NT2/D1 (cell line): ENCODE measurements at regions not wholly inside any gene's neighbourhood (a gene's known extent, or its start where the extent isn't known, plus 50 kb on each side); places are given as distances from the start of the nearest gene placed in this dataset.

Source experiments
- DNase-seq: peaks from one replicate; pipeline ENCODE4 v3.0.0-alpha.2; 2011; ENCODE audit warnings: low read depth, low spot score
- H3K27me3 ChIP-seq: 2 replicates; pipeline ENCODE4 v1.6.0; 2011; ENCODE audit warnings: mild to moderate bottlenecking; ENCODE audit not compliant: insufficient read length, insufficient read depth
- H3K36me3 ChIP-seq: 2 replicates; pipeline ENCODE4 v1.6.1; 2011; ENCODE audit warnings: mild to moderate bottlenecking, low read length, mixed read lengths; ENCODE audit not compliant: insufficient read depth, insufficient read length
- H3K4me1 ChIP-seq: 2 replicates; pipeline ENCODE4 v1.5.1; 2011; ENCODE audit not compliant: insufficient read depth, insufficient read length
- H3K4me3 ChIP-seq: 2 replicates; pipeline ENCODE4 v1.5.1; 2011; ENCODE audit warnings: low read depth; ENCODE audit not compliant: insufficient read length
- H3K9ac ChIP-seq: 2 replicates; pipeline ENCODE4 v1.6.0; 2011; ENCODE audit warnings: low read depth; ENCODE audit not compliant: insufficient read length
- H3K9me3 ChIP-seq: 2 replicates; pipeline ENCODE4 v1.5.1; 2011; ENCODE audit warnings: mild to moderate bottlenecking, low read length; ENCODE audit not compliant: insufficient read depth
- SUZ12 ChIP-seq: IDR thresholded peaks from 2 replicates; pipeline ENCODE4 v1.6.1; 2011; ENCODE audit not compliant: insufficient read length, insufficient read depth; ENCODE audit errors: extremely low read depth
- YY1 ChIP-seq: IDR thresholded peaks from 2 replicates; pipeline ENCODE4 v1.6.1; 2011; ENCODE audit not compliant: insufficient read length, insufficient read depth
- ZNF274 ChIP-seq: IDR thresholded peaks from 2 replicates; pipeline ENCODE4 v1.6.1; 2011; ENCODE audit warnings: mild to moderate bottlenecking, low read depth, low read length

DNA sequence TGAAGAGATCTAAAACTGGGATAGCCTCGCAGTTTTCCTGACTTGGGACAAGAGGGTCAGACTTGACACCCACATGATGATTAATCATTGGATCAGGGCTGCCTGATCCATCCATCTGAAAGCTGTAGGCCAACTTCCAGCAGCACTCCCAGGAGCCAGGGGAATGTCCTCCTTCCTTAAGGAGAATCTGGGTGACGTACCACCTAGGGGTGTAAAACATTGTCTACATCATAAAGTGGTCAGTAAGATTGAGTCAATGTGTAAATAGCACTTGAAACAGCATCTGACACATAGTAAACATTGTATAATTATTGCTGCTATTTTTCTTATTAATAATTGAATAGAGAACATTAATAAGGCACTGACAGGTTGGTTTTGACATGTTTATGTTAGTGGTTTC, 392.8 kb downstream of the JRKL start:
- H3K36me3 ChIP-seq = no peaks in the 10 kb centered on the region
- TF ChIP-seq SUZ12 (no peak), YY1 (no peak), ZNF274 (no peak)
- no peak for DNase-seq
- H3K4me3 ChIP-seq = no peak overlapping the region
- H3K9me3 ChIP-seq = no peaks in the 10 kb centered on the region
- no peak overlapping the region for H3K9ac ChIP-seq
- no peaks in the 10 kb centered on the region for H3K4me1 ChIP-seq
- no peaks in the 10 kb centered on the region for H3K27me3 ChIP-seq

DNA sequence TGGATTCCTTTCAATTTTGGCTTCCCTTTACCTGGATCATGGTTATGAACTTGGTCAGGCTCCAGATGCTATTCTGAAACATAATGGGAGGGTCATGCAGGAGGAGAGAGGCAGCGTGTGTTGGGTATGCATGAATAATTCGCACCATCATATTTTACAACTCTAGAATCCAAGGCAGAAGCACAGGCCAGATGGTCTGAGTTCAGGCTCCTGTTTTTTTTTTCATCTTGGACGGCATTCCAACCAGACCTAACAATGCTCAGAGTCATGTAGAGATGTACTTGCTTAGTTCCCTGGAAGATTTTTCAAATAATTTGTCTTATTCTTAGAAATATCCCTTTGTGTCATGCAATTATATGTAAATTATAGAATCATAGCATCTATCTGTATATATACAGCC, 393.5 kb downstream of the JRKL start:
- TF ChIP-seq ZNF274 (no peak), YY1 (no peak), SUZ12 (no peak)
- H3K4me1 ChIP-seq = no peaks in the 10 kb centered on the region
- no peaks in the 10 kb centered on the region for H3K27me3 ChIP-seq
- DNase-seq = no peak
- H3K36me3 ChIP-seq = no peaks in the 10 kb centered on the region
- H3K4me3 ChIP-seq = no peak overlapping the region
- H3K9me3 ChIP-seq = no peaks in the 10 kb centered on the region
- H3K9ac ChIP-seq = no peak overlapping the region

DNA sequence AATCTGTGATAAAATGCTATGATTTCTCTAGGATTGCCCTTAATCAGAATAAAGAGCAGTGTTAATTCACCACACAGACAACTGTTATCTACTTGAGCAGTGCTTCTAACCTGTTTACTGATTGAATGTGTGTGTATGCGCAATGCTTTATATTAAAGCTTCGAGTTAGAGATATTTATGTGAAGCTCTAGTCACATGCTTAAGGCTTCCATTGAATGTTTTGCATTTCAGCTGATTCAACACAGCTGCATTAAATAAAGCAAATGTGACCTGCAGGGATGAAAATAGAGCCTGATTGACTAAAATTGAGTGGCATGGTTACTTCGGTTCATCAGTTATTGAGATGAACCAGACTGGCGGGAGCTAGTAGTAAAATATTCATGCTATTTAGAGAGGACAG, 395.3 kb downstream of the JRKL start:
- TF ChIP-seq ZNF274 (no peak), SUZ12 (no peak), YY1 (no peak)
- Histone ChIP-seq H3K27me3 (no peaks in the 10 kb centered on the region), H3K9me3 (no peaks in the 10 kb centered on the region), H3K36me3 (no peaks in the 10 kb centered on the region), H3K4me3 (no peak overlapping the region), H3K9ac (no peak overlapping the region), H3K4me1 (no peaks in the 10 kb centered on the region)
- no peak for DNase-seq

DNA sequence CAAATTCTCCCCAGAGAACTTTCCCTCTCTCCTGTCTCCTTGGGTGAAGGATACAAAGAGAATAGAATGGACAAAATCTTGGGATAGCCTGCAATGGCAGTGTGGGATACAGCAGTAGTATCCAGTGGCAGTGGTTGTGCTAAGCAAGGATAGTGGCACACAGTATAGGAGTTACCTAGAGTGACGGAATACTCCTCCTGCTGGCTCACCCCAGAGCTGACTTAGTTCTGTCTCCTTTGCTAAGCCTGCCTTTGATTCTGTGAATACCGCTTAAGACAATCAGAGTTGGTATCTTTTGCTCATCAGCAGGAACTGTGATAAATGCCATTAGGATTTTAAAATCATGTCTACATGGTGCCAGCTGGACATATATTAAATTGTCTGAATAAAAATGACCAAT, 404.3 kb downstream of the JRKL start:
- Histone ChIP-seq H3K9me3 (no peaks in the 10 kb centered on the region), H3K9ac (no peak overlapping the region), H3K4me3 (no peak overlapping the region), H3K27me3 (no peaks in the 10 kb centered on the region), H3K4me1 (no peaks in the 10 kb centered on the region), H3K36me3 (no peaks in the 10 kb centered on the region)
- no peak for TF ChIP-seq ZNF274
- TF ChIP-seq YY1 = no peak
- TF ChIP-seq SUZ12 = no peak
- no peak for DNase-seq

DNA sequence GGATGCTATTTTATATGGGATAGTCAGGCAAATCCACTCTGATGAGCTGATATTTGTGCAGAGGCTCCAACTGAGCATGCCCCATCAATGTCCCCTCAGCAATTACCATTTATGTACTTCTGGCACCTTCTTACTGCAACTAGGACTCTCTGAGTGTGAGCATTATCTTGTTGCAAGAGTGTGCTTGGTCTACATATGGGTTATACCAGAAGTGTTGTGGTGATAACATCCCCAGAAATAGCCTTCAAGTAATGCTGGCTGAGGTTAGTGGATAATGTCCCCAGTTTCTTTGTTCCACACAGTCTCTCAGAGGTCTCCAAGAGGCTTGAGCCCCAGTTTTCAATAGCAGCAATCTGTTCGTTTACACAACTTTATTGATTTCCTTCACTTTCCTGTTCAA, 408.6 kb downstream of the JRKL start:
- H3K36me3 ChIP-seq = no peaks in the 10 kb centered on the region
- no peak overlapping the region for H3K4me3 ChIP-seq
- DNase-seq = no peak
- no peak for TF ChIP-seq YY1
- TF ChIP-seq SUZ12 = no peak
- TF ChIP-seq ZNF274 = no peak
- H3K9me3 ChIP-seq = no peaks in the 10 kb centered on the region
- H3K9ac ChIP-seq = no peak overlapping the region
- no peaks in the 10 kb centered on the region for H3K27me3 ChIP-seq
- no peaks in the 10 kb centered on the region for H3K4me1 ChIP-seq

DNA sequence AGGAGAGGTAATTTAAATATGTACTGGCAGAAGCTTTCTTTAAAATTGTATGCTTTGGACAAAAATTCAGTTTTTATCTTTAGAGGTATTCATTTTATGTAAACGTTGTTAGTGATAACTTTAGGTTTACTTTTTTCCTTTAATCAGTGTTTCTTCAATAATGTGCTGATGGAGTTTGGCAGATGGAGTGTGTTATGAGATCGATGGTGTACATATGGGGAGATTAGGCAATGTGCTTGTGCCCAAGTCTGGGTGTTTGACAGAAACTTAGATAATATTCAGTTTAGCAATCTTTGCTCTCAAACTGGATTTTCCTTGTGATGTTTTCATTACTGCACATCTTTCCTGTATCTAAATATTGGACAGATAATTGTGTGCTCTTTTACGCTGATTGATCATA, 425.4 kb downstream of the JRKL start:
- no peaks in the 10 kb centered on the region for H3K4me1 ChIP-seq
- DNase-seq = no peak
- no peak for TF ChIP-seq ZNF274
- no peak for TF ChIP-seq YY1
- TF ChIP-seq SUZ12 = no peak
- no peaks in the 10 kb centered on the region for H3K36me3 ChIP-seq
- no peaks in the 10 kb centered on the region for H3K27me3 ChIP-seq
- H3K9me3 ChIP-seq = no peaks in the 10 kb centered on the region
- H3K9ac ChIP-seq = no peak overlapping the region
- no peak overlapping the region for H3K4me3 ChIP-seq

DNA sequence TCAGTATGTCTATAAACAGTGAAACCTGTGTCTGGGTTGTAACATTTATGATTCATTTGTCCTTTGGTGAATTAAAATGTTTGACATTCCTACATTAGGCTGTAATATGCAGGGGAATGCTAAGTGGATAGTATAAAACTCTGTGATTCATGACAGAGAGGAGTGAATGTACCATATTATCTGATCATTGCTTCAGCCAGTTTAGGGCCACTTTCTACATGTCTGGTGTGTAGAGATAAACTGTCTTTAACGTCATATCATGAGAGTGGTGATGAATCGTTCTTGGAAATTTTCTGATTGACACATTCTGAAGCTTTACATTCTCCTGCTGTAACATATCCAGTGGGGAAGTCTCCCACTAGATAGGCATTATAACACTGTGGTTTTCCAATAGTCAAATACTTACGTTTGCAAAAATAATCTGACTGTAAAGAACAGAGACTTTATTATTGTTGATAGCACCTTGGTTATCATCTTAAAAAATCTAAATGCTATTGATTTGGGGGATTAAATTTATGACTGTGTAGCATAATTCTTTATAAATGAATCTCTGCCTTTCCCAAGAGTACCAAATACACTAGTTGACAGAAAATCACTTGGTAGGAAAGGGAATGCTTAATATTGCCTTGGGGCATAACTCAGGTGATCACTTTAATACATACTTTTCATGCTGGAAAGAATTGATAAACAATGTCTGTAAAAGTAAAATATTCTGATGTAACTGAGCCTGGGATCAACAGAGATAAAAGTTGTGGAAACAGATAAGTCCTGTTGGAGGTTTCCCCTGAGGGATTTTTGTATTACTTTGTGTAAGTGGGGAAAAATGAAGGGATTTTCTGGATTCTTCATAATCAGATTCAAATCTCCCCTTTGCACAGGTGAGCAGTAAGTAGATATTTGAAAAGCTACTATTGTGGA, 427.9 kb downstream of the JRKL start:
- Histone ChIP-seq H3K9ac (no peak overlapping the region), H3K9me3 (no peaks in the 10 kb centered on the region), H3K36me3 (no peaks in the 10 kb centered on the region), H3K4me3 (no peak overlapping the region), H3K4me1 (no peaks in the 10 kb centered on the region), H3K27me3 (no peaks in the 10 kb centered on the region)
- TF ChIP-seq YY1 (no peak), SUZ12 (no peak), ZNF274 (no peak)
- DNase-seq = no peak

DNA sequence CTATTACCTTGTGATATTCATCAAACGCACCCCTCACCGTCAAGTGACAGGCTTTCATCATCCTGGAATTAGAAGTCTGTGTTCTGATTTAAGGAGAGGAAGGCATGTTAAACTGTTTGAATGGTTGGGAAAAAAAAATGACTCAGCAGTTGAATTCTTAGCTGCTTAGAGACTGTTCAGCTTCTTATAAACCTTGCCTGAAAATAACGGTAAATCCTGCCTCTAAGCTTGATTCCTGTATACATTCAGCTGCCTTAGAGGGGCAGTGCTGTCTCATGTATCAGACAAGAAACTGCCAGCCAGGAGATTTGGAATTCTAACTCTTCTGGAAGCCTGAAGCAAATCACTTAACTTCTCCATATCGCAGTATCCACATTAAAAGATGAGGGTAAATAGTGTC, 437.4 kb downstream of the JRKL start:
- no peaks in the 10 kb centered on the region for H3K36me3 ChIP-seq
- peak; percentile 1 for DNase-seq
- no peak overlapping the region for H3K4me3 ChIP-seq
- no peak overlapping the region for H3K9ac ChIP-seq
- H3K9me3 ChIP-seq = no peaks in the 10 kb centered on the region
- no peaks in the 10 kb centered on the region for H3K4me1 ChIP-seq
- TF ChIP-seq ZNF274 (no peak), SUZ12 (no peak), YY1 (no peak)
- no peaks in the 10 kb centered on the region for H3K27me3 ChIP-seq
